ENCODE measurements at regions not wholly inside any gene's neighbourhood (a gene's known extent, or its start where the extent isn't known, plus 50 kb on each side); places are given as distances from the start of the nearest gene placed in this dataset.

GRCh38 chr2:71746946-71747501, 293.7 kb downstream of the DYSF start:
- no peak for TF ChIP-seq CTCF (IDR thresholded peaks at IDR 0.05)
- no peak for TF ChIP-seq POLR2A (IDR thresholded peaks at IDR 0.05)

Measured in Peyer's patch (tissue), 4 donors.